Right atrium auricular region (tissue), 2 donors: ENCODE measurements at regions not wholly inside any gene's neighbourhood (a gene's known extent, or its start where the extent isn't known, plus 50 kb on each side); places are given as distances from the start of the nearest gene placed in this dataset.
"Not testable (repeated sequence)": the region's sequence is repeated elsewhere in the genome, so short reads cannot be mapped to it uniquely, and the experiment has no call there.

ENCODE experiments used
- DNase-seq: peaks from one replicate; pipeline ENCODE4 v3.0.0-alpha.2; 2019; ENCODE audit warnings: low spot score
- H3K27ac ChIP-seq, 2 donors: fragments of 200-600 bp; sonication (generic); 1 replicate in 1 of 2; 2 replicates in 1 of 2; pipeline ENCODE4 v1.5.1; 2016 to 2019
- H3K27me3 ChIP-seq, 2 donors: fragments of 200-600 bp; sonication (generic); one replicate each; pipeline versions ENCODE4 v1.5.1 to v1.6.0; 2017 to 2019
- H3K36me3 ChIP-seq: fragments of 200-600 bp; sonication (generic); one replicate; pipeline ENCODE4 v1.5.1; 2016
- H3K4me1 ChIP-seq, 2 donors: fragments of 200-600 bp; sonication (generic); one replicate each; pipeline versions ENCODE4 v1.5.1 to v1.6.0; 2017 to 2019
- H3K4me3 ChIP-seq, 2 donors: fragments of 200-600 bp; sonication (generic); 1 replicate in 1 of 2; 2 replicates in 1 of 2; pipeline ENCODE4 v1.5.1; 2017 to 2019; ENCODE audit warnings: mild to moderate bottlenecking in 1 of 2, moderate library complexity in 1 of 2
- H3K9me3 ChIP-seq, 2 donors: fragments of 200-600 bp; sonication (generic); one replicate each; pipeline ENCODE4 v1.5.1; 2019

- H3K27ac ChIP-seq = peak overlapping the region; percentile 83 to 88
- H3K4me1 ChIP-seq = peaks cover 0 to 88% of the 10 kb centered on the region in 2 donors
- not testable (repeated sequence) for H3K4me3 ChIP-seq, DNase-seq, H3K36me3 ChIP-seq, H3K27me3 ChIP-seq, H3K9me3 ChIP-seq
These were observed 88.5 kb upstream of the METTL9 start for GRCh38 chr16:21510869-21511255.

GRCh38 chr16:21511315-21512210, 87.8 kb upstream of the METTL9 start:
- not testable (repeated sequence) for H3K9me3 ChIP-seq, H3K36me3 ChIP-seq, H3K27me3 ChIP-seq
- H3K4me1 ChIP-seq = peaks cover 0 to 88% of the 10 kb centered on the region in 2 donors
- peak; percentile 91 for DNase-seq
- peak overlapping the region in 1 of 2 donors; percentile 7 for H3K4me3 ChIP-seq
- peak overlapping the region; percentile 83 to 88 for H3K27ac ChIP-seq

GRCh38 chr16:21512280-21513192, 86.8 kb upstream of the METTL9 start:
- H3K36me3 ChIP-seq, DNase-seq, H3K27me3 ChIP-seq, H3K9me3 ChIP-seq, H3K4me3 ChIP-seq: not testable (repeated sequence)
- Histone ChIP-seq H3K27ac (peak overlapping the region; percentile 83 to 88), H3K4me1 (peaks cover 0 to 79% of the 10 kb centered on the region in 2 donors)

- Histone ChIP-seq H3K4me1 (peaks cover 0 to 77% of the 10 kb centered on the region in 2 donors), H3K27ac (peak overlapping the region; percentile 83 to 88)
- DNase-seq, H3K9me3 ChIP-seq, H3K36me3 ChIP-seq, H3K27me3 ChIP-seq, H3K4me3 ChIP-seq: not testable (repeated sequence)
These were observed 86.0 kb upstream of the METTL9 start for GRCh38 chr16:21513337-21513741.

GRCh38 chr16:21513812-21514473, 85.4 kb upstream of the METTL9 start:
- not testable (repeated sequence) for H3K4me3 ChIP-seq, H3K27me3 ChIP-seq, H3K36me3 ChIP-seq, DNase-seq, H3K9me3 ChIP-seq
- Histone ChIP-seq H3K27ac (peak overlapping the region; percentile 83 to 88), H3K4me1 (peaks cover 0 to 73% of the 10 kb centered on the region in 2 donors)

- H3K4me3 ChIP-seq, H3K27me3 ChIP-seq, H3K9me3 ChIP-seq, DNase-seq, H3K36me3 ChIP-seq: not testable (repeated sequence)
- H3K27ac ChIP-seq = peak overlapping the region; percentile 83 to 88
- H3K4me1 ChIP-seq = peaks cover 0 to 68% of the 10 kb centered on the region in 2 donors
These were observed 84.9 kb upstream of the METTL9 start for GRCh38 chr16:21514474-21514840.

GRCh38 chr16:21516705-21517040, 82.7 kb upstream of the METTL9 start:
- H3K4me3 ChIP-seq, H3K36me3 ChIP-seq, H3K27me3 ChIP-seq, H3K9me3 ChIP-seq, DNase-seq: not testable (repeated sequence)
- Histone ChIP-seq H3K27ac (peak overlapping the region; percentile 67 to 83), H3K4me1 (peaks cover 0 to 55% of the 10 kb centered on the region in 2 donors)

- DNase-seq = not testable (repeated sequence)
- H3K4me1 ChIP-seq = peaks cover 0 to 51% of the 10 kb centered on the region in 2 donors
These were observed 82.1 kb upstream of the METTL9 start for GRCh38 chr16:21517263-21517662.

GRCh38 chr16:21519361-21520133, 79.8 kb upstream of the METTL9 start:
- H3K36me3 ChIP-seq, H3K9me3 ChIP-seq, H3K27me3 ChIP-seq, DNase-seq: not testable (repeated sequence)
- Histone ChIP-seq H3K4me3 (peak overlapping the region; percentile 71 to 82), H3K4me1 (peaks cover 0 to 28% of the 10 kb centered on the region in 2 donors), H3K27ac (peak overlapping the region; percentile 87 to 93)

More at GRCh38 chr16:21517263-21517662, 82.1 kb upstream of the METTL9 start:
- H3K27ac ChIP-seq = peak overlapping the region; percentile 64 to 83
- not testable (repeated sequence) for H3K9me3 ChIP-seq, H3K36me3 ChIP-seq, H3K27me3 ChIP-seq, H3K4me3 ChIP-seq

GRCh38 chr16:21520134-21521047, 79.0 kb upstream of the METTL9 start:
- Histone ChIP-seq H3K4me1 (peaks cover 0 to 20% of the 10 kb centered on the region in 2 donors), H3K27ac (peak overlapping the region; percentile 87 to 93), H3K4me3 (peak overlapping the region; percentile 71 to 82)
- not testable (repeated sequence) for H3K27me3 ChIP-seq, H3K9me3 ChIP-seq, H3K36me3 ChIP-seq
- peak; percentile 98 for DNase-seq

- peak overlapping the region; percentile 87 to 93 for H3K27ac ChIP-seq
- H3K9me3 ChIP-seq, DNase-seq, H3K36me3 ChIP-seq, H3K27me3 ChIP-seq, H3K4me3 ChIP-seq: not testable (repeated sequence)
- H3K4me1 ChIP-seq = peaks cover 0 to 19% of the 10 kb centered on the region in 2 donors
These were observed 78.4 kb upstream of the METTL9 start for GRCh38 chr16:21521048-21521389.

GRCh38 chr16:21521390-21522143, 77.8 kb upstream of the METTL9 start:
- not testable (repeated sequence) for H3K27me3 ChIP-seq, DNase-seq, H3K36me3 ChIP-seq, H3K9me3 ChIP-seq
- peaks cover 0 to 19% of the 10 kb centered on the region in 2 donors for H3K4me1 ChIP-seq
- peak overlapping the region in 1 of 2 donors; percentile 6 for H3K4me3 ChIP-seq
- H3K27ac ChIP-seq = peak overlapping the region; percentile 87 to 93
